ENCODE measurements at regions not wholly inside any gene's neighbourhood (a gene's known extent, or its start where the extent isn't known, plus 50 kb on each side); places are given as distances from the start of the nearest gene placed in this dataset.

- no peak for DNase-seq (ENCODE audit: low read depth in 2 of 2, low spot score in 1 of 2)
These were observed 1703.8 kb downstream of the MAT2B start for GRCh38 chr5:165209101-165209727.

GRCh38 chr5:165224366-165225045, 1719.1 kb downstream of the MAT2B start:
- no peak for DNase-seq (ENCODE audit: low read depth in 2 of 2, low spot score in 1 of 2)

GRCh38 chr5:165227515-165227914, 1722.1 kb downstream of the MAT2B start:
- DNase-seq (ENCODE audit: low read depth in 2 of 2, low spot score in 1 of 2): no peak

- no peak for DNase-seq (ENCODE audit: low read depth in 2 of 2, low spot score in 1 of 2)
These were observed 1722.8 kb downstream of the MAT2B start for GRCh38 chr5:165228184-165228583.

GRCh38 chr5:165231821-165232508, 1726.5 kb downstream of the MAT2B start:
- no peak for DNase-seq (ENCODE audit: low read depth in 2 of 2, low spot score in 1 of 2)

GRCh38 chr5:165232509-165233028, 1727.2 kb downstream of the MAT2B start:
- DNase-seq (ENCODE audit: low read depth in 2 of 2, low spot score in 1 of 2): no peak

- DNase-seq (ENCODE audit: low read depth in 2 of 2, low spot score in 1 of 2): no peak
These were observed 1736.4 kb downstream of the MAT2B start for GRCh38 chr5:165241811-165242210.

GRCh38 chr5:165242646-165243045, 1737.2 kb downstream of the MAT2B start:
- no peak for DNase-seq (ENCODE audit: low read depth in 2 of 2, low spot score in 1 of 2)

GRCh38 chr5:165244407-165244806, 1739.0 kb downstream of the MAT2B start:
- no peak for DNase-seq (ENCODE audit: low read depth in 2 of 2, low spot score in 1 of 2)

- no peak for DNase-seq (ENCODE audit: low read depth in 2 of 2, low spot score in 1 of 2)
These were observed 1752.9 kb downstream of the MAT2B start for GRCh38 chr5:165258197-165258771.

GRCh38 chr5:165260426-165260825, 1755.0 kb downstream of the MAT2B start:
- DNase-seq (ENCODE audit: low read depth in 2 of 2, low spot score in 1 of 2): no peak

GRCh38 chr5:165263536-165263935, 1758.1 kb downstream of the MAT2B start:
- DNase-seq (ENCODE audit: low read depth in 2 of 2, low spot score in 1 of 2): no peak

- DNase-seq (ENCODE audit: low read depth in 2 of 2, low spot score in 1 of 2): no peak
These were observed 1761.5 kb downstream of the MAT2B start for GRCh38 chr5:165266939-165267338.

GRCh38 chr5:165272436-165272835, 1767.0 kb downstream of the MAT2B start:
- DNase-seq (ENCODE audit: low read depth in 2 of 2, low spot score in 1 of 2): no peak

GRCh38 chr5:165277661-165278060, 1772.2 kb downstream of the MAT2B start:
- no peak for DNase-seq (ENCODE audit: low read depth in 2 of 2, low spot score in 1 of 2)

GRCh38 chr5:165282491-165282890, 1777.1 kb downstream of the MAT2B start:
- no peak for DNase-seq (ENCODE audit: low read depth in 2 of 2, low spot score in 1 of 2)

GRCh38 chr5:165286692-165287091, 1781.3 kb downstream of the MAT2B start:
- DNase-seq (ENCODE audit: low read depth in 2 of 2, low spot score in 1 of 2): no peak

GRCh38 chr5:165290535-165290934, 1785.1 kb downstream of the MAT2B start:
- DNase-seq (ENCODE audit: low read depth in 2 of 2, low spot score in 1 of 2): no peak

- DNase-seq (ENCODE audit: low read depth in 2 of 2, low spot score in 1 of 2): no peak
These were observed 1791.1 kb downstream of the MAT2B start for GRCh38 chr5:165296401-165297130.

GRCh38 chr5:165304193-165304827, 1798.9 kb downstream of the MAT2B start:
- no peak for DNase-seq (ENCODE audit: low read depth in 2 of 2, low spot score in 1 of 2)

GRCh38 chr5:165305596-165305995, 1800.2 kb downstream of the MAT2B start:
- DNase-seq (ENCODE audit: low read depth in 2 of 2, low spot score in 1 of 2): no peak

Data from stimulated activated CD8-positive, alpha-beta memory T cell treated with anti-CD3 and anti-CD28 coated beads, Interleukin-4, amount 100 ng/mL, for 1 hour (primary cell).